ENCODE measurements at regions not wholly inside any gene's neighbourhood (a gene's known extent, or its start where the extent isn't known, plus 50 kb on each side); places are given as distances from the start of the nearest gene placed in this dataset.

GRCh38 chr3:101159478-101159877, 160.9 kb downstream of the IMPG2 start:
- Histone ChIP-seq H3K4me1 (ENCODE audit: insufficient read depth, low read length) (peaks cover 10% of the 10 kb centered on the region), H3K79me2 (ENCODE audit: insufficient read depth, low read length) (no peaks in the 10 kb centered on the region), H3K27me3 (ENCODE audit: insufficient read depth, low read length) (no peaks in the 10 kb centered on the region), H3K4me3 (ENCODE audit: insufficient read depth, low read length) (no peak overlapping the region), H2AFZ (ENCODE audit: low read length) (no peak overlapping the region), H3K36me3 (ENCODE audit: insufficient read depth, low read length) (no peaks in the 10 kb centered on the region), H3K27ac (ENCODE audit: low read depth, low read length) (no peak overlapping the region), H4K20me1 (ENCODE audit: insufficient read depth, low read length) (no peaks in the 10 kb centered on the region), H3K9me3 (ENCODE audit: low read depth, low read length) (no peaks in the 10 kb centered on the region), H3K4me2 (ENCODE audit: insufficient read depth, low read length) (no peak overlapping the region)
- no peak for DNase-seq (ENCODE audit: insufficient read length, low spot score, missing footprints)
- TF ChIP-seq CTCF (IDR thresholded peaks at IDR 0.05; ENCODE audit: extremely low read depth, low read depth, low read length): no peak

- no peak overlapping the region for H3K27ac ChIP-seq (ENCODE audit: low read depth, low read length)
- no peaks in the 10 kb centered on the region for H4K20me1 ChIP-seq (ENCODE audit: insufficient read depth, low read length)
- H3K4me3 ChIP-seq (ENCODE audit: insufficient read depth, low read length): no peak overlapping the region
- H3K27me3 ChIP-seq (ENCODE audit: insufficient read depth, low read length): no peaks in the 10 kb centered on the region
- H3K9me3 ChIP-seq (ENCODE audit: low read depth, low read length): no peaks in the 10 kb centered on the region
- H3K4me1 ChIP-seq (ENCODE audit: insufficient read depth, low read length): peaks cover 7% of the 10 kb centered on the region
- no peak overlapping the region for H3K4me2 ChIP-seq (ENCODE audit: insufficient read depth, low read length)
- no peaks in the 10 kb centered on the region for H3K36me3 ChIP-seq (ENCODE audit: insufficient read depth, low read length)
- no peak for TF ChIP-seq CTCF (IDR thresholded peaks at IDR 0.05; ENCODE audit: extremely low read depth, low read depth, low read length)
- no peaks in the 10 kb centered on the region for H3K79me2 ChIP-seq (ENCODE audit: insufficient read depth, low read length)
- DNase-seq (ENCODE audit: insufficient read length, low spot score, missing footprints): no peak
- H2AFZ ChIP-seq (ENCODE audit: low read length): no peak overlapping the region
Observed at GRCh38 chr3:101158374-101158773, 162.0 kb downstream of the IMPG2 start.

DNA sequence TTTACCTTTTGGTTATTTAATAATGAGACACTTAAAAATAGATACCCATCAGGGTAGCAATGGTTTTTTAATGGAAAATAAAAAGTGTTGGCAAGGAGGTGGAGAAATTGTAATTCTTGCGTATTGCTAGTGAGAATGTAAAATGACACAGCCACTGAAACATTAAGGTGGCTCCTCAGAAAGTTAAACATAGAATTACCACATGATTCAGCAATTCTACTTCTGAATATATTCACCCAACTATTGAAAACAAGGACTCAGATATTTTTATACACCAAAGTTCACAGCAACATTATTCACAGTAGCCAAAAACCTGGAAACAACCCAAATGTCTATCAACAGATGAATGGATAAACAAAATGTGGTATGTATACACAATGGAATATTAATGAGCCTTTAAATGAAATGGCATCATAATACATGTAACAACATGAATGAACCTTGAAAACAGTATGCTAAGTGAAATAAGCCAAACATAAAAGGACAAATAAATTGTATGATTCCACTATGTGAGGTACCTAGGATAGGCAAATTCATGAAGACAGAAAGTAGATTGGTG, 163.5 kb downstream of the IMPG2 start:
- Histone ChIP-seq H3K9me3 (ENCODE audit: low read depth, low read length) (no peaks in the 10 kb centered on the region), H2AFZ (ENCODE audit: low read length) (peak overlapping the region; percentile 15), H3K4me3 (ENCODE audit: insufficient read depth, low read length) (no peak overlapping the region), H3K79me2 (ENCODE audit: insufficient read depth, low read length) (no peaks in the 10 kb centered on the region), H3K4me1 (ENCODE audit: insufficient read depth, low read length) (peaks cover 7% of the 10 kb centered on the region), H3K36me3 (ENCODE audit: insufficient read depth, low read length) (no peaks in the 10 kb centered on the region), H3K27ac (ENCODE audit: low read depth, low read length) (no peak overlapping the region), H3K27me3 (ENCODE audit: insufficient read depth, low read length) (no peaks in the 10 kb centered on the region), H3K4me2 (ENCODE audit: insufficient read depth, low read length) (no peak overlapping the region), H4K20me1 (ENCODE audit: insufficient read depth, low read length) (no peaks in the 10 kb centered on the region)
- no peak for DNase-seq (ENCODE audit: insufficient read length, low spot score, missing footprints)
- TF ChIP-seq CTCF (IDR thresholded peaks at IDR 0.05; ENCODE audit: extremely low read depth, low read depth, low read length): no peak

- no peak for DNase-seq (ENCODE audit: insufficient read length, low spot score, missing footprints)
Observed at GRCh38 chr3:101155825-101156224, 162.6 kb upstream of the ABI3BP start.

More at GRCh38 chr3:101155825-101156224, 162.6 kb upstream of the ABI3BP start:
- Histone ChIP-seq H3K4me3 (ENCODE audit: insufficient read depth, low read length) (no peak overlapping the region), H3K27me3 (ENCODE audit: insufficient read depth, low read length) (no peaks in the 10 kb centered on the region), H3K4me1 (ENCODE audit: insufficient read depth, low read length) (peaks cover 7% of the 10 kb centered on the region), H3K36me3 (ENCODE audit: insufficient read depth, low read length) (no peaks in the 10 kb centered on the region), H2AFZ (ENCODE audit: low read length) (no peak overlapping the region), H3K79me2 (ENCODE audit: insufficient read depth, low read length) (no peaks in the 10 kb centered on the region), H3K27ac (ENCODE audit: low read depth, low read length) (no peak overlapping the region), H4K20me1 (ENCODE audit: insufficient read depth, low read length) (no peaks in the 10 kb centered on the region), H3K4me2 (ENCODE audit: insufficient read depth, low read length) (no peak overlapping the region), H3K9me3 (ENCODE audit: low read depth, low read length) (no peaks in the 10 kb centered on the region)
- TF ChIP-seq CTCF (IDR thresholded peaks at IDR 0.05; ENCODE audit: extremely low read depth, low read depth, low read length): no peak

All from osteoblast (primary cell).